Activated CD8-positive, alpha-beta memory T cell treated with anti-CD3 and anti-CD28 coated beads, Interleukin-2, amount 10 ng/mL, durations not matched to agents 7 days and 5 days (primary cell): ENCODE measurements at regions not wholly inside any gene's neighbourhood (a gene's known extent, or its start where the extent isn't known, plus 50 kb on each side); places are given as distances from the start of the nearest gene placed in this dataset.
"Not testable (repeated sequence)": the region's sequence is repeated elsewhere in the genome, so short reads cannot be mapped to it uniquely, and the experiment has no call there.

ENCODE experiments used
- ATAC-seq: fragments of 150-1000 bp; cut with Tn5 transposase; one replicate; pipeline ENCODE4 v1.10.0; 2021; ENCODE audit warnings: moderate library complexity
- CTCF ChIA-PET: fragments of 350-600 bp; sonication (Branson Sonifier 250); formaldehyde crosslinking; loops from one replicate; lab custom pipeline; 2021; ENCODE audit warnings: antibody characterized with exemption; lab: Charles Lee
- DNase-seq: peaks from one replicate; pipeline ENCODE4 v3.0.0-alpha.2; 2020
- H3K27ac Mint-ChIP-seq: one replicate; pipeline ENCODE4 v1.8.0; 2021; ENCODE audit warnings: mild to moderate bottlenecking, mixed read lengths
- H3K27me3 Mint-ChIP-seq: one replicate; pipeline ENCODE4 v1.8.0; 2021; ENCODE audit warnings: mixed read lengths
- H3K36me3 Mint-ChIP-seq: one replicate; pipeline ENCODE4 v1.8.0; 2021; ENCODE audit warnings: mild to moderate bottlenecking, mixed read lengths
- H3K4me1 Mint-ChIP-seq: one replicate; pipeline ENCODE4 v1.8.0; 2021; ENCODE audit warnings: mixed read lengths
- H3K4me3 Mint-ChIP-seq: one replicate; pipeline ENCODE4 v1.8.0; 2021; ENCODE audit warnings: mild to moderate bottlenecking, moderate library complexity, mixed read lengths
- H3K9me3 Mint-ChIP-seq: one replicate; pipeline ENCODE4 v1.8.0; 2022; ENCODE audit warnings: low read depth, mixed read lengths

GRCh38 chr2:111625157-111625537 is 258.8 kb downstream of the ANAPC1 start:
- Mint-ChIP-seq H3K36me3 (peaks cover 29% of the 10 kb centered on the region), H3K27me3 (peaks cover 62% of the 10 kb centered on the region), H3K9me3 (peaks cover 15% of the 10 kb centered on the region), H3K4me1 (peaks cover 24% of the 10 kb centered on the region)
- H3K27ac Mint-ChIP-seq, DNase-seq, H3K4me3 Mint-ChIP-seq, CTCF ChIA-PET, ATAC-seq: not testable (repeated sequence)

GRCh38 chr2:111626037-111626864 is 257.7 kb downstream of the ANAPC1 start:
- H3K4me3 Mint-ChIP-seq = no peak overlapping the region
- CTCF ChIA-PET = no interaction called here

GRCh38 chr2:111626865-111627163 is 257.2 kb downstream of the ANAPC1 start:
- no peak overlapping the region for H3K4me3 Mint-ChIP-seq
- H3K27ac Mint-ChIP-seq = no peak overlapping the region
- ATAC-seq (no peak), DNase-seq (no peak)
- H3K27me3 Mint-ChIP-seq = peaks cover 50% of the 10 kb centered on the region
- H3K36me3 Mint-ChIP-seq = peaks cover 34% of the 10 kb centered on the region
- H3K4me1 Mint-ChIP-seq = peaks cover 25% of the 10 kb centered on the region
- H3K9me3 Mint-ChIP-seq = peaks cover 15% of the 10 kb centered on the region
- CTCF ChIA-PET = no interaction called here

More at GRCh38 chr2:111626037-111626864, 257.7 kb downstream of the ANAPC1 start:
- peaks cover 55% of the 10 kb centered on the region for H3K27me3 Mint-ChIP-seq
- peaks cover 34% of the 10 kb centered on the region for H3K36me3 Mint-ChIP-seq
- H3K9me3 Mint-ChIP-seq = peaks cover 15% of the 10 kb centered on the region
- peak; percentile 94 for ATAC-seq
- DNase-seq = peak; percentile 64
- peaks cover 24% of the 10 kb centered on the region for H3K4me1 Mint-ChIP-seq
- peak overlapping the region; percentile 57 for H3K27ac Mint-ChIP-seq

DNA sequence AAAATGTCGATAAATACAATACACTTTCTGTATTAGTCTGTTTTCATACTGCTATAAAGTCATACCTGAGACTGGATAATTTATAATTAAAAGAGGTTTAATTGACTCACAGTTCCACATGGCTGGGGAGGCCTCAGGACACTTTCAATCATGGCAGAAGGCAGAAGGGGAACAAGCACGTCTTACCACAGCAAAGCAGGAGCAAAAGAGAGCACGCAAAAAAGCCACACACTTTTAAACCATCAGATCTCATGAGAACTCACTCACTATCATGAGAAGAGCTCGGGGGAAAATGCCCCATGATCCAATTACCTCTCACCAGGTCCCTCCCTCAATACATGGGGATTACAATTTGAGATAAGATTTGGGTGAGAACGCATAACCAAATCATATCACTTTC is 256.7 kb downstream of the ANAPC1 start:
- Mint-ChIP-seq H3K4me1 (peaks cover 27% of the 10 kb centered on the region), H3K27ac (no peak overlapping the region), H3K27me3 (peaks cover 50% of the 10 kb centered on the region), H3K36me3 (peaks cover 34% of the 10 kb centered on the region), H3K4me3 (no peak overlapping the region), H3K9me3 (peaks cover 15% of the 10 kb centered on the region)
- CTCF ChIA-PET = no interaction called here
- ATAC-seq (no peak), DNase-seq (no peak)

DNA sequence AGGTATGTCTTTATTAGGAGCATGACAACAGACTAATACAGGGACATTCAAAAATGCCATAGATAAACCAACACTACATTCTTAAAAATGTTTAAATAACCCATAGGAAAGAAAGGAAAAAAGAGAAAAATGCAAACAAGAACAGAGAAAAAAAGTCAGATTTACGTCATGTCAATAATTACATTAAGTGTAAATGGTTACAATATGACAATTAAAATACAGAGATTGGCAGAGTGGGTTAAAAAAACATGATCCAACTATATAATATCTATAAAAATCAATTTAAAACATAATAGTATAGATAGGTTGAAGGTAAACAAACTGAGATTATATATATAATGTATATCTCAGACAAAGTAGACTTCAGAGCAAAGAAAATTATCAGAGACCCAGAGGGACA is 255.8 kb downstream of the ANAPC1 start:
- CTCF ChIA-PET = no interaction called here
- Mint-ChIP-seq H3K27ac (no peak overlapping the region), H3K9me3 (peaks cover 15% of the 10 kb centered on the region), H3K4me3 (no peak overlapping the region), H3K36me3 (peaks cover 34% of the 10 kb centered on the region), H3K27me3 (peaks cover 50% of the 10 kb centered on the region), H3K4me1 (peaks cover 36% of the 10 kb centered on the region)
- DNase-seq (no peak), ATAC-seq (no peak)

GRCh38 chr2:111629983-111630382 is 254.0 kb downstream of the ANAPC1 start:
- no peak overlapping the region for H3K4me3 Mint-ChIP-seq
- H3K27ac Mint-ChIP-seq = no peak overlapping the region
- peaks cover 41% of the 10 kb centered on the region for H3K27me3 Mint-ChIP-seq
- H3K4me1 Mint-ChIP-seq = peaks cover 42% of the 10 kb centered on the region
- no peak for ATAC-seq
- CTCF ChIA-PET = no interaction called here
- H3K9me3 Mint-ChIP-seq = peaks cover 15% of the 10 kb centered on the region
- H3K36me3 Mint-ChIP-seq = peaks cover 35% of the 10 kb centered on the region
- DNase-seq = no peak

DNA sequence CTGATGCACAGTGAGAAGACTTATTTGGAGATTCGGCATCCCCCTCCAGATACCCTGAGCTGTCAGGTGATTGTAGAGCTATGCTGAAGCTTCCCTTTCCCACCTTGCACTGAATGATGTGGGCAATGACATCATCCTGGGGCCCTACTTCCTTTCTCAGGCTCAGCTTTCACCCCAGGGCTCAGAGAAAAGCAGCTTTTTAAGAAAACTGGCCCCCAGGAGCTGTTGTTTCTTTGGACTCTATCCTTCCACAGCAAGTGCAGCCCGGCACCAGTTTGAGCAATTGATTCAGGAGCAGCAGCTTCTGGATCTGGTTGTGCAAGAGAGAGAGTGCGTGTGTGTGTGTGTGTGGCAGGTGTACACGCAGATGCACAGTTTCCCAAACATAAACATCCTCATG is 251.3 kb downstream of the ANAPC1 start:
- H3K36me3 Mint-ChIP-seq = peaks cover 27% of the 10 kb centered on the region
- ATAC-seq (peak; percentile 88), DNase-seq (peak; percentile 67)
- H3K27me3 Mint-ChIP-seq = peaks cover 44% of the 10 kb centered on the region
- H3K4me3 Mint-ChIP-seq = no peak overlapping the region
- H3K9me3 Mint-ChIP-seq = peaks cover 15% of the 10 kb centered on the region
- peak overlapping the region; percentile 18 for H3K27ac Mint-ChIP-seq
- CTCF ChIA-PET = interaction anchor here (0.7 kb wide), 1 partner anchor 20 kb away, joined by 3 read pairs; no protein-coding TSS in a partner anchor
- H3K4me1 Mint-ChIP-seq = peaks cover 26% of the 10 kb centered on the region

DNA sequence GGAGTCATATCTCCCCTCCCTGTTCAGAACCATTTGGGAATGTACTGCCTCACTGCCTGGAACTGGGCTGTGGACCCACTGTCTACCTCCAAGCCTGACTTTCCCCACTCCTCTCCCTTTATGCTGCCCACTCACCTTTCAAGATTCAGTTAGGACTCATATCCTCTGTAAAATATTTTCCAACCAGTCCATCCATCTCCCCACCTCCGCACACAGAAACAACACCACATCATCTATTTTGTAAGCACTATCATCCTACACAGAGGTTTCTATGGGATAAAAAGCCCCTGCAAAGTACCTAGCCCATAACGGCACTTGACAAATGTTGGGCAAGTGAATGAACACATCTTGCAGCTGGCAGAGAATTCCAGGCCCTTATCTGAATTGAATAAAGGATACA is 250.8 kb downstream of the ANAPC1 start:
- Mint-ChIP-seq H3K27me3 (peaks cover 47% of the 10 kb centered on the region), H3K27ac (peak overlapping the region; percentile 18), H3K4me1 (peaks cover 26% of the 10 kb centered on the region), H3K9me3 (peaks cover 14% of the 10 kb centered on the region), H3K36me3 (peaks cover 29% of the 10 kb centered on the region), H3K4me3 (no peak overlapping the region)
- CTCF ChIA-PET = no interaction called here
- no peak for ATAC-seq
- DNase-seq = no peak

DNA sequence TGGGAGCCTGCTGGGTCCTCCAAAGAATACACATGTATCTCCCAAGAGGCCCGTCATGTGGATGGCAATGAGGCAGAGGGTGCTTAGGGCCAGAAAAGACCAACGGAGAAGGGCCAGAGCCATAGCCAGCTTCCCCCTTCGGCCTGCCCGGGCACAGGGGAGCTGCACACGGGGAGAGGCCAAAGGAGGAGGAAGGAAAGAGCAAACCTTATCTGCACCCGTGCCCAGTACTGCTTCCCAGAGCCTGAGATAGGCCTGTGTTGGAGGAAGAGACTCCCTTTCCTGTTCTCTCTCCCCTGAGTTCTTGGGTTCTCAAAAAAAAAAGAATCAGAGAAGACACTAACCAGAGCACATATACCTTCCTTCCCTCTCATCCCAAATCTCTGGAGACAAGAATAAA is 250.3 kb downstream of the ANAPC1 start:
- Mint-ChIP-seq H3K36me3 (peaks cover 28% of the 10 kb centered on the region), H3K4me3 (no peak overlapping the region), H3K9me3 (peaks cover 12% of the 10 kb centered on the region), H3K4me1 (peaks cover 26% of the 10 kb centered on the region), H3K27ac (no peak overlapping the region), H3K27me3 (peaks cover 49% of the 10 kb centered on the region)
- CTCF ChIA-PET = no interaction called here
- ATAC-seq = no peak
- DNase-seq = no peak

DNA sequence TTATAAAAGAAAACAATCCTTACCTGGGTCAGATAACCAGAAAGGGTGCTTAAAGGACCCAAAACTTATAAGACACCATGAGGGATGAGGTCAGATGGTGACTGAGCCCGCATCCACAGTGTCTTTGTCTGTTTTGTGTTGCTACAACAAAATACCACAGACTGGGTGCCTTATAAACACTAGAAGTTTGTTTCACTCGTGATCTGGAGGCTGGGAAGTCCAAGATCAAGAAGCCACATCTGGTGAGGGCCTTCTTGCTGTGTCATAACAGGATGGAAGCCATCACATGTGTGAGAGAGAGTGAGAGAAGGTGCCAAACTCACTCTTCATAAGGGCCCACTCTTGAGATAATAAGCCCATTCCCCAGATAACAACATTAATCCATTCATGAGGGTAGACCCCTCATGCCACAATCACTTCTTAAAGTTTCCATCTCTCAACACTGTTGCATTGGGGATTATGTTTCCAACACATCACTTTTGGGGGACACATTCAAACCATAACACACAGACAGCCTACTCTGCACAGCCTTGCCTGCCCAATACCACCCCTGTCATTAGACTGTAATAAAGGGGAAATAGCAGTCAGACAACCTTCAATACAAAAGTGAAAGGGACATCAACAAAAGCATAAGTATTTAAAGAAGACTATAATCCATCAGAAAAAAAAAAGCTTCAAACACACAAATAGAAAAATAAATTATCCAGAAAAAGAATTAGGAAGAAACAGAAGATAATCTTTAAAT is 249.8 kb downstream of the ANAPC1 start:
- H3K27ac Mint-ChIP-seq = no peak overlapping the region
- no peak for DNase-seq
- no peak overlapping the region for H3K4me3 Mint-ChIP-seq

DNA sequence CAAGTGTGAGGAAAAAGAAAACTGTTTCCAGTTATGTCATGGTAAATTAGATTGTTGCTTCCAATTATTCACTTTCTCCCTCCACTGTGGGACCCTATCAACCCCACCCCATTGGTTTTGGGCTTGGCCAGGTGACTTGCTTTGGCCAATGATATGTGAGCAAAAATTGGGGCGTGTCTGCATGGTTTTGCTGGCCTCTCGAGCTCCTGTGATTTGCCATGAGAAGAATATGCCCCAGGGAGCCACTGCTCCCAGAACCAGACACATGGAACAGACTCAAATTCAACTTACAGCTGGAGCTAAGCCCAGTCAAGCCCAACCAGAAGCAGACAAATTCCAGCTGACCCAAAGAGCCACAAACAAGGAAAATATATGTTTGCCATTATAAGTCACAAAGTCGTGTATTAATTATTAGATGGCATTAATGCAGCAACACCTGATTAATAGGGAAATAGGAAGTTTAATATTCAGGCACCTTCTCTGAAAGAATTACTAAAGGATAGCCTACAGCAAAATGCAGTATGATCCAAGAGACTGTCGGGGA is 248.9 kb downstream of the ANAPC1 start:
- no peak for DNase-seq
- H3K27me3 Mint-ChIP-seq = peaks cover 47% of the 10 kb centered on the region

More for the DNA sequence above, 249.8 kb downstream of the ANAPC1 start:
- Mint-ChIP-seq H3K27me3 (peaks cover 49% of the 10 kb centered on the region), H3K9me3 (peaks cover 7% of the 10 kb centered on the region), H3K36me3 (peaks cover 24% of the 10 kb centered on the region), H3K4me1 (peaks cover 26% of the 10 kb centered on the region)
- CTCF ChIA-PET = no interaction called here
- ATAC-seq = peak; percentile 66

GRCh38 chr2:111636905-111637304 is 247.1 kb downstream of the ANAPC1 start:
- CTCF ChIA-PET = no interaction called here
- Mint-ChIP-seq H3K9me3 (peaks cover 4% of the 10 kb centered on the region), H3K27me3 (peaks cover 59% of the 10 kb centered on the region), H3K27ac (no peak overlapping the region), H3K4me3 (no peak overlapping the region), H3K4me1 (peaks cover 30% of the 10 kb centered on the region), H3K36me3 (peaks cover 15% of the 10 kb centered on the region)
- ATAC-seq = no peak
- no peak for DNase-seq

More for the DNA sequence above, 248.9 kb downstream of the ANAPC1 start:
- Mint-ChIP-seq H3K4me1 (peaks cover 26% of the 10 kb centered on the region), H3K9me3 (peaks cover 5% of the 10 kb centered on the region), H3K27ac (no peak overlapping the region), H3K36me3 (peaks cover 19% of the 10 kb centered on the region), H3K4me3 (no peak overlapping the region)
- no peak for ATAC-seq
- CTCF ChIA-PET = no interaction called here

DNA sequence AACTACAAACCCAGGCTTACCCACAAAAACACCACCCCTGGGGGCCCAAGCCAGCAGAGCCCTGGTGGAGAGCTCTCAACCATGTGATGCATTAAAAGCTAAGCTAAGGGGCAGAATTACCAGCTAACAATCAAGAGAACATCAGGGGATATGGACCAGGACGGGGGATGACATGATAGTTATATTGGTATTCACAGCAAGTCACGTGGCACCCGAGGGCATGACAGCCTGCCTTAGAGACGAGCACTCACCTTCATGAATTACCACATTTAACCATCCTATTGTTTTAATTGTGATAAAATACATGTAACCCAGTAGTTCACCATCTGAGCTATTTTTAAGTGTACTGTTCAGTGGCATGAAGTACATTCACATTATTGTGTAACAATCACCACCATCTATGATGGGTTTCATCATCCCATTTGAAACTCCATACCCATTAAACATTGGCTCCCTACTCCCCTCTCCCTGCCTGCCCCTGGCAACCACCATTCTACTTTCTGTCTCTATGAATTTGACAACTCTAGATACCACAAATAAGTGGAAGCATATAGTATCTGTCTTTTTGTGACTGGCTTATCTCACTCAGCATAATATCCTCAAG is 245.6 kb downstream of the ANAPC1 start:
- CTCF ChIA-PET = no interaction called here
- DNase-seq (no peak), ATAC-seq (no peak)
- H3K27me3 Mint-ChIP-seq = peaks cover 71% of the 10 kb centered on the region
- no peak overlapping the region for H3K4me3 Mint-ChIP-seq
- peaks cover 4% of the 10 kb centered on the region for H3K9me3 Mint-ChIP-seq
- H3K4me1 Mint-ChIP-seq = peaks cover 18% of the 10 kb centered on the region
- H3K36me3 Mint-ChIP-seq = peaks cover 15% of the 10 kb centered on the region
- no peak overlapping the region for H3K27ac Mint-ChIP-seq
